ENCODE measurements at regions not wholly inside any gene's neighbourhood (a gene's known extent, or its start where the extent isn't known, plus 50 kb on each side); places are given as distances from the start of the nearest gene placed in this dataset.

GRCh38 chr10:3684891-3685290 is 100.1 kb downstream of the KLF6 start:
- no peak for ATAC-seq
- no peak overlapping the region for H3K4me3 ChIP-seq
- H3K9me3 ChIP-seq: no peaks in the 10 kb centered on the region
- no peak for TF ChIP-seq CTCF (IDR thresholded peaks at IDR 0.05)
- no peak for DNase-seq
- intact Hi-C loops (cut with DNase I): no loop called here
- H3K27me3 ChIP-seq: no peaks in the 10 kb centered on the region
- H3K27ac ChIP-seq: no peak overlapping the region
- H3K36me3 ChIP-seq: no peaks in the 10 kb centered on the region
- no peaks in the 10 kb centered on the region for H3K4me1 ChIP-seq

GRCh38 chr10:3683560-3683959 is 101.4 kb downstream of the KLF6 start:
- Histone ChIP-seq H3K4me1 (no peaks in the 10 kb centered on the region), H3K27ac (no peak overlapping the region), H3K9me3 (no peaks in the 10 kb centered on the region), H3K27me3 (no peaks in the 10 kb centered on the region), H3K4me3 (no peak overlapping the region), H3K36me3 (no peaks in the 10 kb centered on the region)
- ATAC-seq (no peak), DNase-seq (no peak)
- no peak for TF ChIP-seq CTCF (IDR thresholded peaks at IDR 0.05)
- intact Hi-C loops (cut with DNase I): no loop called here

- H3K27me3 ChIP-seq: no peaks in the 10 kb centered on the region
- no peak for TF ChIP-seq CTCF (IDR thresholded peaks at IDR 0.05)
- no peaks in the 10 kb centered on the region for H3K36me3 ChIP-seq
- H3K4me3 ChIP-seq: no peak overlapping the region
- intact Hi-C loops (cut with DNase I): no loop called here
- ATAC-seq: no peak
- H3K27ac ChIP-seq: no peak overlapping the region
- DNase-seq: no peak
- H3K9me3 ChIP-seq: no peaks in the 10 kb centered on the region
- no peaks in the 10 kb centered on the region for H3K4me1 ChIP-seq
Observed at GRCh38 chr10:3682745-3683144, 102.3 kb downstream of the KLF6 start.

- intact Hi-C loops (cut with DNase I): no loop called here
- Histone ChIP-seq H3K4me3 (no peak overlapping the region), H3K36me3 (no peaks in the 10 kb centered on the region), H3K9me3 (no peaks in the 10 kb centered on the region), H3K27ac (no peak overlapping the region), H3K27me3 (no peaks in the 10 kb centered on the region), H3K4me1 (no peaks in the 10 kb centered on the region)
- no peak for ATAC-seq
- no peak for TF ChIP-seq CTCF (IDR thresholded peaks at IDR 0.05)
- DNase-seq: no peak
Observed at GRCh38 chr10:3681642-3682554, 103.1 kb downstream of the KLF6 start.

- TF ChIP-seq CTCF (IDR thresholded peaks at IDR 0.05): no peak
- Histone ChIP-seq H3K27me3 (no peaks in the 10 kb centered on the region), H3K9me3 (no peaks in the 10 kb centered on the region), H3K27ac (no peak overlapping the region), H3K4me1 (no peaks in the 10 kb centered on the region), H3K36me3 (no peaks in the 10 kb centered on the region), H3K4me3 (no peak overlapping the region)
- ATAC-seq (no peak), DNase-seq (no peak)
- intact Hi-C loops (cut with DNase I): no loop called here
Observed at GRCh38 chr10:3679950-3680629, 104.9 kb downstream of the KLF6 start.
